ENCODE measurements at regions not wholly inside any gene's neighbourhood (a gene's known extent, or its start where the extent isn't known, plus 50 kb on each side); places are given as distances from the start of the nearest gene placed in this dataset.

GRCh38 chr6:41451515-41452163 is 94.5 kb upstream of the FOXP4 start:
- Histone ChIP-seq H3K4me2 (peak overlapping the region; percentile 18), H3K9me3 (ENCODE audit: low read depth) (no peaks in the 10 kb centered on the region)
- H3K4me3 Mint-ChIP-seq = no peak overlapping the region

DNA sequence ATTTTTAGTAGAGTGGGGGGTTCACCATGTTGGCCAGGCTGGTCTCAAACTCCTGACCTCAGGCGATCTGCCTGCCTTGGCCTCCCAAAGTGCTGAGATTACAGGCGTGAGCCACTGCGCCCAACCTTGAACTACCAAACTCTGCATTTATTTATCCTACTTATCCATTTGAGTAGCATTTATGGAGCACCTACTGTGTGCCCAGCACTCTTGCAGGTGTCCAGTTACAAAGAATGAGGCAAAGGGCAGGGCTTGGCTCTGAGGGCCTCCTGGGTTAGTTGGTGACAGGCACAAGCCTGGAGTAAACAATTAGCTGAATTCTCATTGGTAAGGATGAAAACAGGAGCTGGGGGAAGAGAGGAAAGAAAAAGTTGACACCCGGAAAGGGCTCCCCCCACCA is 93.4 kb upstream of the FOXP4 start:
- H3K27ac ChIP-seq = no peak overlapping the region
- no peaks in the 10 kb centered on the region for H3K36me3 Mint-ChIP-seq
- no peaks in the 10 kb centered on the region for H3K79me2 ChIP-seq (ENCODE audit: low read depth)
- no peaks in the 10 kb centered on the region for H3K27me3 ChIP-seq
- H2AFZ ChIP-seq (replicated peaks) = no peak overlapping the region
- no peak overlapping the region for H3K4me3 Mint-ChIP-seq
- H3K27me3 Mint-ChIP-seq (ENCODE audit: insufficient read depth, low read depth) = peaks cover 6% of the 10 kb centered on the region
- no peak overlapping the region for H3K9ac ChIP-seq
- no peak overlapping the region for H3K4me3 ChIP-seq
- H3K4me2 ChIP-seq = no peak overlapping the region
- H3K9me3 Mint-ChIP-seq = no peaks in the 10 kb centered on the region
- H3K4me1 ChIP-seq = peaks cover 33% of the 10 kb centered on the region
- H3K36me3 ChIP-seq = no peaks in the 10 kb centered on the region
- peaks cover 48% of the 10 kb centered on the region for H3K4me1 Mint-ChIP-seq
- TF ChIP-seq EZH2 (IDR thresholded peaks at IDR 0.05) (no peak), EZH2phosphoT487 (IDR thresholded peaks at IDR 0.05) (no peak)
- TF ChIP-seq, protein P1, sequence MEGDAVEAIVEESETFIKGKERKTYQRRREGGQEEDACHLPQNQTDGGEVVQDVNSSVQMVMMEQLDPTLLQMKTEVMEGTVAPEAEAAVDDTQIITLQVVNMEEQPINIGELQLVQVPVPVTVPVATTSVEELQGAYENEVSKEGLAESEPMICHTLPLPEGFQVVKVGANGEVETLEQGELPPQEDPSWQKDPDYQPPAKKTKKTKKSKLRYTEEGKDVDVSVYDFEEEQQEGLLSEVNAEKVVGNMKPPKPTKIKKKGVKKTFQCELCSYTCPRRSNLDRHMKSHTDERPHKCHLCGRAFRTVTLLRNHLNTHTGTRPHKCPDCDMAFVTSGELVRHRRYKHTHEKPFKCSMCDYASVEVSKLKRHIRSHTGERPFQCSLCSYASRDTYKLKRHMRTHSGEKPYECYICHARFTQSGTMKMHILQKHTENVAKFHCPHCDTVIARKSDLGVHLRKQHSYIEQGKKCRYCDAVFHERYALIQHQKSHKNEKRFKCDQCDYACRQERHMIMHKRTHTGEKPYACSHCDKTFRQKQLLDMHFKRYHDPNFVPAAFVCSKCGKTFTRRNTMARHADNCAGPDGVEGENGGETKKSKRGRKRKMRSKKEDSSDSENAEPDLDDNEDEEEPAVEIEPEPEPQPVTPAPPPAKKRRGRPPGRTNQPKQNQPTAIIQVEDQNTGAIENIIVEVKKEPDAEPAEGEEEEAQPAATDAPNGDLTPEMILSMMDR (IDR thresholded peaks at IDR 0.05) = no peak
- DNase-seq (ENCODE audit: low spot score) = no peak
- H4K20me1 ChIP-seq (ENCODE audit: low read depth) = no peaks in the 10 kb centered on the region
- H3F3A ChIP-seq (ENCODE audit: low read depth) = no peaks in the 10 kb centered on the region
- H3K9me3 ChIP-seq (ENCODE audit: low read depth) = no peaks in the 10 kb centered on the region
- H3K27ac Mint-ChIP-seq = no peak overlapping the region

More at GRCh38 chr6:41451515-41452163, 94.5 kb upstream of the FOXP4 start:
- no peak for DNase-seq (ENCODE audit: low spot score)
- Mint-ChIP-seq H3K4me1 (peaks cover 43% of the 10 kb centered on the region), H3K27me3 (ENCODE audit: insufficient read depth, low read depth) (peaks cover 6% of the 10 kb centered on the region), H3K9me3 (no peaks in the 10 kb centered on the region), H3K36me3 (no peaks in the 10 kb centered on the region), H3K27ac (peak overlapping the region; percentile 67)
- no peak overlapping the region for H3K4me3 ChIP-seq
- no peaks in the 10 kb centered on the region for H4K20me1 ChIP-seq (ENCODE audit: low read depth)
- H3K79me2 ChIP-seq (ENCODE audit: low read depth) = no peaks in the 10 kb centered on the region
- no peak overlapping the region for H2AFZ ChIP-seq (replicated peaks)
- TF ChIP-seq, protein P1 (IDR thresholded peaks at IDR 0.05) = no peak
- TF ChIP-seq EZH2phosphoT487 (IDR thresholded peaks at IDR 0.05) (no peak), EZH2 (IDR thresholded peaks at IDR 0.05) (no peak)
- H3K4me1 ChIP-seq = peaks cover 28% of the 10 kb centered on the region
- H3K27me3 ChIP-seq = peaks cover 4% of the 10 kb centered on the region
- H3F3A ChIP-seq (ENCODE audit: low read depth) = no peaks in the 10 kb centered on the region
- no peak overlapping the region for H3K27ac ChIP-seq
- H3K9ac ChIP-seq = no peak overlapping the region
- no peaks in the 10 kb centered on the region for H3K36me3 ChIP-seq

DNA sequence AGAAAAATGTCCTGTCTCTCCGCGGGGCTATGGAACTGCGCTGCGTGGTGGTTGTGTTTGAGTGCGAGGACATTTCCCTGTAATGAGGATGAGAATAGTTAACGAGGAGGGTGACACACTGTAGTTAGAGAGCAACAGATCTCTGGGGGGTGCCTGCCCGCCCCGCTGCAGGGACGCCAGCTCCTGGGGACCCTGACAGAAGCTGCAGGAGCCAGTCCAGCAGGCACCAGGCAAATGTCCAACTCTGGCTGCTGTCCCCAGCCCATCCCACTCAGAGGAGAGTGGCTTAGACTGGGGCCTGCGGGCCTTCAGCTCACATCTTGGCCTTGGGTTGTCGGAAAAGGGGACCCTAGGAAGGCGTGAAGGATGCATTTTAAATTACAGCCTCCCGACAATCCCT is 92.9 kb upstream of the FOXP4 start:
- Mint-ChIP-seq H3K27ac (peak overlapping the region; percentile 90), H3K36me3 (no peaks in the 10 kb centered on the region), H3K9me3 (no peaks in the 10 kb centered on the region), H3K27me3 (ENCODE audit: insufficient read depth, low read depth) (peaks cover 4% of the 10 kb centered on the region), H3K4me1 (peaks cover 48% of the 10 kb centered on the region), H3K4me3 (no peak overlapping the region)
- H4K20me1 ChIP-seq (ENCODE audit: low read depth) = no peaks in the 10 kb centered on the region
- H3K9me3 ChIP-seq (ENCODE audit: low read depth) = no peaks in the 10 kb centered on the region
- no peaks in the 10 kb centered on the region for H3F3A ChIP-seq (ENCODE audit: low read depth)
- TF ChIP-seq EZH2 (IDR thresholded peaks at IDR 0.05) (no peak), EZH2phosphoT487 (IDR thresholded peaks at IDR 0.05) (no peak)
- TF ChIP-seq, protein P1 (IDR thresholded peaks at IDR 0.05) = no peak
- H2AFZ ChIP-seq (replicated peaks) = no peak overlapping the region
- H3K4me1 ChIP-seq = peaks cover 33% of the 10 kb centered on the region
- no peaks in the 10 kb centered on the region for H3K79me2 ChIP-seq (ENCODE audit: low read depth)
- no peak overlapping the region for H3K4me3 ChIP-seq
- no peak overlapping the region for H3K27ac ChIP-seq
- H3K4me2 ChIP-seq = no peak overlapping the region
- H3K36me3 ChIP-seq = no peaks in the 10 kb centered on the region
- no peak for DNase-seq (ENCODE audit: low spot score)
- no peak overlapping the region for H3K9ac ChIP-seq
- no peaks in the 10 kb centered on the region for H3K27me3 ChIP-seq
